Islet of Langerhans (tissue), 1 donor: ENCODE measurements at regions not wholly inside any gene's neighbourhood (a gene's known extent, or its start where the extent isn't known, plus 50 kb on each side); places are given as distances from the start of the nearest gene placed in this dataset.

ENCODE experiments used
- FAIRE-seq: peaks from one replicate; lab custom pipeline; 2011; peaks lifted over from hg19 to GRCh38; lab: Jason Lieb, UNC

- no peak for FAIRE-seq
These were observed 527.0 kb downstream of the TBC1D22A start for GRCh38 chr22:47289336-47289985.

GRCh38 chr22:47288680-47289079 is 526.2 kb downstream of the TBC1D22A start:
- FAIRE-seq, result no peak

DNA sequence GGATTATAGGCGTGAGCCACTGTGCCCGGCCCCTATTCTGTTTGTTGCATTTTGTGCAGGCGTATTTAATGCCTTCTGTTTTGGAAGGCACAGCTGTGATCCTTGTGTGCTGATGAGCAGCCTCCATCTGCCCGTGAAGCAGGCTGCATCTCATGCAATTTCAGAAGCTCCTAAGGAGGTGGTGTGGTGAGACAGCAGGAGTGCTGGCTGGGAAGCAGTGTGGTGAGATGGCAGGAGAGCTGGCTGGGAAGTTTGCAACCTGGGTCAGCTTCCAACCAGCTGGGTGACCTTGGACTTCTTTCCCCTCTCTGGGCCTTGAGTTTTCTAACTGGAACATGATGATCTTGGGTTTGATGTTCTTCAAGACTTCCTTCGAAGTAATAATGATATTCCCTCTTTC is 525.1 kb downstream of the TBC1D22A start:
- FAIRE-seq, result no peak

GRCh38 chr22:47286590-47286989 is 524.1 kb downstream of the TBC1D22A start:
- FAIRE-seq, result no peak

GRCh38 chr22:47285981-47286380 is 523.5 kb downstream of the TBC1D22A start:
- no peak for FAIRE-seq

DNA sequence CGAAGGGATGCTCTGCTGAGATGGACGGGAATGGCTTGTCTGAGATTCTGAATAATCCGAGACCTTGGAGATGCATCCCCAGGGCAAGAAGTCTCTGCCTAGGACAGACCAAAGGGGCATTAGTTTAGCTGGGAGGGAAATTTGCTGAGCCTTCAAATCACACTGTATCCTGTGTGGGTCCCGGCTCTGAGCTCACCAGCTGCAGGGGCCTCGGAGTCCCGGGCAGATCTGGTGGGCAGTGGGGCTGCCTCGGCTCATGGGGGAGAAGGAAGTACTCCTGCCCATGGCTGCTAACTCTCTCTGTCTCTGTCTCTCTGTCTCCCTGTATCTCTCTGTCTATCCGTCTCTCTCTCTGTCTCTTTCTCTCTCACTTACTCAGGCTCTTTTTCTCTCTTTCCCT is 522.4 kb downstream of the TBC1D22A start:
- FAIRE-seq, result no peak

- no peak for FAIRE-seq
These were observed 521.9 kb downstream of the TBC1D22A start for GRCh38 chr22:47284360-47284759.

DNA sequence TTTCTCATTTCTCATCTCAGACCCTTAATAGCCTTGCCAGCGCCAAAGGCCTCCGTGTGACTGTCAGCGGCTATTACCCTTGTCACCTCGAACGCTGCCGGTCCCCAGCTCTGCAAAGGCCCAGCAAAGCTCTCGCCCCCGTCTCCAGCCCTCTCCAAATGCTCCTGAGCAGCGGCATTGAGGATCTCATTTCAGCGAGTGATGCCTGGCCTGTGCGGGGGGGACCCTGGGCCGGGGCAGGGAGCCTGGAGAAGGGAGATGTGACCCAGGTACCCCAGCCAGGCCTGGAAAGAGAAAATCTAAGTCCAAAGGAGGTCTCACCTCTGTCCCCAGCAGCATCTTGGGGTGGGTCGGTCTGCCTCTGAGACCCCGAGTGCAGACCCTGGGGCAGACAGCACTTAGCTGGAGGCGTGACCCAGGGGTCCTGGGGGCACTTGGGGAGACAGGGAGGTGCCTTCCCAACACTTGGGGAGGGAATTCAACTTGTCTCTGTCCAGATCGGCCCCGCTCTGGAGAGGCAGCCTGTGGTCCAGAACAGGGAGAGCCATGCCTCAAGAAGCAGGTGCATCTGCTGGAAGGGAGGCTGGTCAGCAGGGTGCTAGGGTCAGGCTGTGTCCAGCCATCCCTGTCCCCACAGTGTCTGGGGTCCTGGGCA is 521.3 kb downstream of the TBC1D22A start:
- FAIRE-seq, result no peak

- no peak for FAIRE-seq
These were observed 520.4 kb downstream of the TBC1D22A start for GRCh38 chr22:47282851-47283250.

DNA sequence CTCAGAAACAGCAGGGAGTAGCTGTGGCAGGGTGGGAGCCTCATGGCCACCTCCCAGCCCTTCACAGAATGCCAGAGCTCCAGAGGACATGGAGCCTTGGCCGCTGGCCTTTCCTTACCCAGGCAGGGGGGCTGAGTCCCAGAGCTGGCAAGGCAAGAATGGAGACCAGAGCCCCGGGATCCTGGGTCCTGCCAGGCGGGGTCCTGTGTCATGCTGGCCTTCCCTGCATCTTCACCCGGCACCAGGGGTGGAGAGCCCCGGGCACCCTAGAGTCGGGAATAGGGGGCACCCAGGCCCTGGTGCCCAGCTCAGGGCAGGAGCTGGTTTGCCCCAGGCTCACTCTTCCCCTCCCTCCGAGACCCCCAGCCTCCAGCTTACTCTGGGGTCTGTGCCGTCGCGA is 519.9 kb downstream of the TBC1D22A start:
- no peak for FAIRE-seq

DNA sequence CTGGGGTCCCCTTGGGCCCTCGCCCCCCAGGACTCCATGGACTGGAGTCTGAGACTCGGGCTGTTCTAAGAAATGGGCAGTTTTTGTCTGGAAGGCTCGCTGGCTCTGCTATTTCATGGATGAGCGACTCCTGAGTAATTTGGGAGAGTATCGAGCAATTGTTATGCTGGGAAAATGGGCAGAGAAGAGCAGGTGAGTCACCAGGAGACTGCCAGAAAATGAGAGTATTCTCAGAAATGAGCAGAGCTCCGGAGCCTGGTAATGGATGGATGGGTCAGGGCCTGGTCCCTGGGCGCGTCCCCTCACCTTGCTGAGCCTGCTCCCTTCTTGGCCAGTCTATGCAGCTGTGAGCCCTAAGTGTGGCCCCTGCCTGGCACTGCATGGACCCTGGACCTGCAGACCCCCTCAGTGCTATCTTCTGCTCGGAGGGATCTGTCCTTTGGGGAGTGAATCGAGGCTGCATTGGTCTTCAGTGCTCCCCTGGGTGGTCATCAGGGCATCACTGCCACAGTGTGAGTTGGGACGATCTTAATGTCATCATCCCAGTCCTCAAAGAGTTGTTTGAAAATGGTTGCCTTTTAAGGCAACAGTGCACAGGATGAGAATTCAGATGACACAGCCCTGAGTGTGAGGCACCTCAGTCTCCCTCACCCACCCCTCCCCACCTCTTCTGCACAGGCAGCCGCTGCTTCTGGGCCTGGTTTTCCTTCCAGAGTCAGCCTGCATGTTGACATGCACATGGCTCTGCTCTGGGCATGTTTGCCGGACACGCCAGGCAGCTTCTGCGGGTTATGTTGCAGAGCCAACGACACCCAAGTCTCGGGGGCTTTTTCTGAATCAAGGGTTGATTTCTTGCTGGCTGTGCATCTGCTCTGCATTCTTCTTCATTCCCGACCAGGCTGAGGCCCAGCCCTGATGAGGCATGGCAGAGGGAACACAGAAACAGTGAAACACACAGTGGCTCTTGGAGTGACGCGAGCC is 519.0 kb downstream of the TBC1D22A start:
- no peak for FAIRE-seq

GRCh38 chr22:47280301-47280700 is 517.9 kb downstream of the TBC1D22A start:
- no peak for FAIRE-seq

DNA sequence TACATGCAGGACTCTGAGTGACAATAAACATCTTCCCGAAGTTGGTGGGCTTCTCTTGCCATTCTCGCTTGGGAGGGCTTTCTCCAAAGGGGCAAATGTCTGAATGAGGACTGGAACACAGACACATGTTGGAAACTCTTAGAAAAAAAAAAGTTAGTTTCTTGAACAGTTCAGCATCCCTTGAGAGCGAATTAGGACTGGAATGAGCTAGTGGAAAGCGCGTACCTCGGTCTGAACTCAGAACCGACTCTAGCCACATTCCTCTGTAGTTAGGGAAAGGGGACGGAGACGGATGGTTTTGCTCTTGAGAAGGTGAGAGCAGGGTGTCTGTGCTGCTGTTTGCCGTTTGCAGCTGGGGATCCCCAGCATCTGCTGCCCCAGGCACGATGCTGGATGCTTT is 517.3 kb downstream of the TBC1D22A start:
- no peak for FAIRE-seq

DNA sequence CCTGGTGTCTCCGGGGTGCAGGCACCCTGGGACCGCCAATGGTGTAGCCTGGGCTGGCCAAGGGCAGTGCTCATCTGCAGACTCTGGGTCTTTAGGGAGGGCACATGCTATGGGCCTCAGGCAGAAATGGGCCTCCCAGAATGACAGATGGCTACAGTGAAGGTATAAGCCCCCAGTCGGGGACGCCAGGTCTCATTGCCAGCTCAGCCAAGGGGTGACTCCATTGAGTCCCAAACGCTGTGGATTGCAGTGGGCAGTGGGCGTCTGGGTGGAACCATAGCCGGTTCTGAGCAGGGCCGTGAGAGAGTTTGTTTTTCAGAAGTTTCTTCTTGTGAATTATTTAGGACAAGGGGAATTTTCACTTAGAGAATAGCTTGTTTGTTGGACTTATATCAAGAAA is 516.9 kb downstream of the TBC1D22A start:
- no peak for FAIRE-seq

GRCh38 chr22:47278655-47279054 is 516.2 kb downstream of the TBC1D22A start:
- FAIRE-seq, result no peak

DNA sequence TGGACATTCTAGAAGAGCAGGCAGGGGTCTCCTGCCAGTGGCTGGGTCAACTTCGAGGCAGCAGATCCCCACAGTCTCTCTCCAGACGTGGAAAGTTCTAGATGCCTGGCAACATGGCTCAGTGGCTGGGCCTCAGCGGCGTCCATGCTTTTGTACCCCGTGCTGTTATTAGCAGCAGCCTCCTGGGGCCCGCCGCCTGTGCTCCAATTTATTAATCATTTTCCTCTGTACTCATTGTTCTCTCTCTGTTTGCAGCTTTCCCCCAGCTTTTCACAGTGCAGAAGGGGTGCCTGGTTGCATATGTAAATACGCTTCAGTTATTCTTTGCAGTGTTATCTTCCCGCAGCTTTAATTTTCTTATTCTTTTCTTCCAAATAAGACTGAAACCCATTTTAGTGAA is 515.1 kb downstream of the TBC1D22A start:
- no peak for FAIRE-seq

- no peak for FAIRE-seq
These were observed 514.5 kb downstream of the TBC1D22A start for GRCh38 chr22:47276991-47277390.

DNA sequence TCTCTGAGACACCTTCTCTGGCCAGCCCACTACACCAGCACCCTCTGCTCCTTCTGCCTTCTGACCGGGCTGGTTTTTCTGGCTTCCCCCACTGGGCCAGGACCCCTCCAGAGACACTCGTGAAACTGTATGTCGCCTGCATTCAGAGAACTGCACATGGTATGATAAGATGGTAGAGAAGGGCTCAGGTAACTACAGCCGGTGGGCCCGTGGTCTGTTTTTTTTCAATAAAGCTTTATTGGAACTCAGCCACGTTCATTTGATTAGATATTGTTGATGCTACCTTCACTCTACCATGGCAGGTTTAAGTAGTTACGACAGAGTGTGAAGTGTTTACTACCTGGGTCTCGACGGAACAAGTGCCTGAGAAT is 514.0 kb downstream of the TBC1D22A start:
- no peak for FAIRE-seq

GRCh38 chr22:47275605-47276449 is 513.4 kb downstream of the TBC1D22A start:
- no peak for FAIRE-seq

DNA sequence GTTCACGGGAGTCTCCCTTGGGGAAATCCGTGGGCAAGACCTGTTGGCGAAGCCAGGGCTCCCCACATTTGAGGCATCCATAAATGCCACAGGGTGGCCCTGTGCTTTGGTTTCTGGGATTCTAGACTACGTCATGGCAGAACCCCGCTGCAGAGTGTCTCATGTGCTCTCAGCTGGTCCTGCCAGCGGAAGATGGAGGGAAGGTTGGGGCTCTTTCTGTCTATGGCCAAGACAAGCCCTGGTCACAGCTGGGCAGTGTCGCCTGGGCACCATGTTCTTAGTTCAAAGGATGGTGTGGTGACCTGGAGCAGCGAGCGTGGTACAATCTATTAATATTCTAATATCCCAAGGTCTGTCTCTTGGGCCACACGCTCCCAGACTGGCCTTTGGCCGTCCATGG is 511.7 kb downstream of the TBC1D22A start:
- no peak for FAIRE-seq

DNA sequence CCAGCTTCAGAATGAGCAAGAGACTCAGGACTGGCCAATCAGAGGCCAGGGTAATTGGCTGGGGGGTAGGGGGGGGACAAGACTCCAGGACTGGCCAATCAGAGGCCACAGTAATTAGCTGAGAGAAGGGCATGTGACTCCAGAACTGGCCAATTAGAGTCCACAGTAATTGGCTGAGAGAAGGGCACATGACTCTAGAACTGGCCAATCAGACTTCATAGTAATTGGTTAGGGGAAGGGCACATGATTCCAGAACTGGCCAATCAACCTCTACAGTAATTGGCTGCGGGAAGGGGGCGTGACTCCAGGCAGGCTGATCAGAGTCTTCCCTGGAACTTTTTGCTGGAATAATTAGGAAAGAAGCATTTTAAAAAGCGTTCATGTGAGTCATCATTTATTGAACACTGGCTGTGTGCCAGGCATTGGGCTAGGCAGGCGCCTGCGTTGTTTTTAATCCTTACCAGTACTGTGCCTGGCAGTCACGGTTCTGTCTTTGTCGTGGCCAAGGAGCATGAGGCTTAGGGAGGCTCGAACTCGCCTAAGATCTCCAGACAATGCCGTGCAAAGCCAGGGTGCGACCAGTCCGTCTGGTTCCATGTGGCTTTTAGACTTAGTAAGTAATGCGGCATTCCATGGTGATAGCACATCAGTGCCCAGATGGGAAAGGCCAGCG is 508.1 kb downstream of the TBC1D22A start:
- no peak for FAIRE-seq
